Activated CD4-positive, alpha-beta T cell treated with anti-CD3 and anti-CD28 coated beads, Interleukin-2, amount 10 ng/mL, durations not matched to agents 24 days and 14 days (primary cell): ENCODE measurements at regions not wholly inside any gene's neighbourhood (a gene's known extent, or its start where the extent isn't known, plus 50 kb on each side); places are given as distances from the start of the nearest gene placed in this dataset.
"Not testable (repeated sequence)": the region's sequence is repeated elsewhere in the genome, so short reads cannot be mapped to it uniquely, and the experiment has no call there.

Source experiments
- DNase-seq: peaks from one replicate; pipeline ENCODE4 v3.0.0; 2022
- H3K27ac Mint-ChIP-seq: one replicate; pipeline ENCODE4 v1.8.0; 2022; ENCODE audit warnings: mild to moderate bottlenecking, mixed read lengths
- H3K27me3 Mint-ChIP-seq: one replicate; pipeline ENCODE4 v1.8.0; 2022; ENCODE audit warnings: mixed read lengths
- H3K36me3 Mint-ChIP-seq: one replicate; pipeline ENCODE4 v1.8.0; 2022; ENCODE audit warnings: low read depth, mild to moderate bottlenecking, mixed read lengths
- H3K4me1 Mint-ChIP-seq: one replicate; pipeline ENCODE4 v1.8.0; 2021; ENCODE audit warnings: mixed read lengths
- H3K4me3 Mint-ChIP-seq: one replicate; pipeline ENCODE4 v1.8.0; 2022; ENCODE audit warnings: mild to moderate bottlenecking, moderate library complexity, mixed read lengths
- H3K9me3 Mint-ChIP-seq: one replicate; pipeline ENCODE4 v1.8.0; 2021; ENCODE audit warnings: mixed read lengths
- intact Hi-C: fragments of 100-400 bp; cut with micrococcal nuclease; formaldehyde crosslinking; loops from one replicate; pipeline ENCODE4 v1.15.1; 2023

DNA sequence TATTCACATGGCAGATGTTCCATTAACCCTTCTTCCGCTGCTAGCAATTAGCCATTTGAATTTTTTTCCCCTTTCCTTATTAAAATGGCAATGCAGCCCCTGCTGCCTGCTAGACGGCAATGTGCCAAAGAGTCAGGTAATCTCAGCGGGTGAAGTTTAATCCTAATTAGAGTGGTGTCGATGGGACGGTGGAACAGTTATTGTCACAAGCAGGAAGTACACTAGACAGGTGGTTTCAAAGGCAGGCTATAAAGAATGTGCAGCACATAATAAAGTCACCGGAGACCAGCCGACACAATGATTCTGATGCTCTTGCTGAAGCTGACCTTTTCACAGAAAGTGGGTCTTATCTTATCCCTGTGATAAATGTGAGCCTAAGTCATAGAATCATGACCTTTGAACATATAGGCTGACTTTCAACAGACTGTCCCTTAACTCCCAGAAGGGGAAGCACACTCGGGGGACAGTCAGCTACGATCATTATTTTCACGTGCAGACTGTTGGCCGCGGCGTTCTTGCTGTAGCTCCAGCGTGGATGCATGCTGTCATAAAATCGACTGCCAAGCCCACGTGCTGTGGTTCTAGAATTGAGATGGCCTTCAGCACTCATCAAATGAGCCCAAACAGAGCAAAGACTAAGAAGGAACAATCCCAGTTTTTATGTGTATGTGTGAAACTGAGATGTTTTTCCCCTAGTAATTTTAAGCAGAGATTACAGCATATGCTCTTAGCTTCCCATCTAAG lies 926.2 kb upstream of the SOX11 start:
- no peak overlapping the region for H3K27ac Mint-ChIP-seq
- no peak overlapping the region for H3K4me3 Mint-ChIP-seq
- H3K36me3 Mint-ChIP-seq: no peaks in the 10 kb centered on the region
- no peaks in the 10 kb centered on the region for H3K4me1 Mint-ChIP-seq
- peaks cover 3% of the 10 kb centered on the region for H3K9me3 Mint-ChIP-seq
- H3K27me3 Mint-ChIP-seq: no peaks in the 10 kb centered on the region
- DNase-seq: no peak
- intact Hi-C loops: no loop called here

DNA sequence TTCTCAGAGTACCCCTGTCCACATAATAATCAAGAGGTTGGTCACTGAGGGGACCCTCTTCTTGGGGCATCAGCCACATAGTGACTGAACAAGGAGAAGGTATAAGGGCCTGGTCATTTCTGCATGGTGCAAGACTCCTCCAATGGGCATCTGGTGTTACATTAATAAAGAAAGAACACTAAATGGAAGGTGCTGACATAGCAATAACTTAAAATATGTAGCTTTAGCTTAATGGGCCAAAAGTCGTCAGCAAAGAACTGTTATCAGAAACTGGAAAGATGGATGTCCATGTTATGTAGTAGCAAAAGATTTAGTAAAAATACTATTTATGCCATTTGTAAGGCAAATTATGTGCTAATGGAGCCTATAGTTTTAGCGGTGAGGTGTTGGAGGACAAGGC lies 916.5 kb upstream of the SOX11 start:
- H3K27ac Mint-ChIP-seq: no peak overlapping the region
- peaks cover 6% of the 10 kb centered on the region for H3K9me3 Mint-ChIP-seq
- DNase-seq: no peak
- no peak overlapping the region for H3K4me3 Mint-ChIP-seq
- intact Hi-C loops: no loop called here
- H3K36me3 Mint-ChIP-seq: peaks cover 2% of the 10 kb centered on the region
- no peaks in the 10 kb centered on the region for H3K4me1 Mint-ChIP-seq
- H3K27me3 Mint-ChIP-seq: no peaks in the 10 kb centered on the region

DNA sequence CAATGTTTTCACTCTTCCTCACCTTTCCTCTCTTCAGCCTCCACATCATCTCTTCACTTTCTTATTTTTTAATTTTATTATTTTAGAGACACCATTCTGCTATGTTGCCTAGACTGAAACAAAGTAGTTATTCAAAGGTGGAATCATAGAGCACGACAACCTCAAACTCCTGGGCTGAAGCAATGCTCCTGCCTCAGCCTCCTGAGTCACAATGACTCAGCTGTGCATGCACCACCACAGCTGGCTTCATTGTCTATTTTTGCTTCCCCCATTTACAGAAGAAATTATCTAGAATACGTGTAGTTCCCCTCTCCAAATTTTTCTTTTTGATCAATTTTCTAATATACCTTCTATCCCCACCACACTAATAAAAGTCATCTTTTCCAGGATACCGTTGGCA lies 911.5 kb upstream of the SOX11 start:
- Mint-ChIP-seq H3K36me3 (peaks cover 2% of the 10 kb centered on the region), H3K27ac (no peak overlapping the region), H3K27me3 (no peaks in the 10 kb centered on the region), H3K4me1 (no peaks in the 10 kb centered on the region), H3K9me3 (peaks cover 22% of the 10 kb centered on the region), H3K4me3 (no peak overlapping the region)
- intact Hi-C loops: no loop called here
- DNase-seq: no peak

DNA sequence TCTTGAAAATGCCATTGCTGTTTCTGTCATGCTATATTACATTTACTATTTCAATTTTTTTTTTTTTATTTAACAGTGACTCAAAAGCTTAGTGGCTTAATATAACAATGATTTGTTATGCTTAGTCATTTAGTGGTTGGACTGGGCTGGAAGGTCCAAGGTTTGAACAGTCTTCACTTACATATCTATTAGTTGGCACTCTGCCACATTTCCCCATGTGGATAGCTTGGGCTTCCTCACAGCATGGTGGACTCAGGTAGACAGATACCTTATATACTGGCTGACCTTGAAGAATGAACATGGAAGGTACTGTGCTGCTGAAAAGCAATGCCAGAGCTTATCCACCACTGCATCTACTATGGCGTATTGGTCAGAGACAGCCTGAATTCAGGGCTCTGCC lies 909.5 kb upstream of the SOX11 start:
- Mint-ChIP-seq H3K9me3 (peaks cover 32% of the 10 kb centered on the region), H3K4me3 (no peak overlapping the region), H3K27me3 (no peaks in the 10 kb centered on the region), H3K36me3 (peaks cover 2% of the 10 kb centered on the region), H3K4me1 (no peaks in the 10 kb centered on the region), H3K27ac (no peak overlapping the region)
- intact Hi-C loops: no loop called here
- DNase-seq: no peak

DNA sequence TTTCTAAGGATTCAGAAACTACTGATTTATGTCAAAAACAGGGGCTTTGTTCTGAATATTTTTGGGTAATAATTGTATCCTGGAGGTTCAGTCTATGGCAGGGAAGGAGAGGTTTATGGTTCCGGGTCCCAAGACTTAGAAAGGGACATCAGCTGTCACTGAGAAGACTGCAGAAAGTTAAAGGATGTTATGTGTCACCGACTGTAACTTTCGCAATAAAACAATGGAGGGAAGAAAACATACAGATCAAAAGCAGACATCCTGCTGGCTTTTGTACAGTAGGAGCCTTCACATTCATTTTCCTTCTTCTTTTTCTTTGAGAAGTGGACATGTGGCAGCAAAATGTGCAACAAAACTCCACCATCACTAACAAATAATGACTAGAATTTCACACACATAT lies 900.7 kb upstream of the SOX11 start:
- DNase-seq: no peak
- Mint-ChIP-seq H3K4me1 (no peaks in the 10 kb centered on the region), H3K27me3 (no peaks in the 10 kb centered on the region), H3K4me3 (no peak overlapping the region), H3K27ac (no peak overlapping the region), H3K9me3 (peaks cover 30% of the 10 kb centered on the region), H3K36me3 (no peaks in the 10 kb centered on the region)
- intact Hi-C loops: no loop called here

DNA sequence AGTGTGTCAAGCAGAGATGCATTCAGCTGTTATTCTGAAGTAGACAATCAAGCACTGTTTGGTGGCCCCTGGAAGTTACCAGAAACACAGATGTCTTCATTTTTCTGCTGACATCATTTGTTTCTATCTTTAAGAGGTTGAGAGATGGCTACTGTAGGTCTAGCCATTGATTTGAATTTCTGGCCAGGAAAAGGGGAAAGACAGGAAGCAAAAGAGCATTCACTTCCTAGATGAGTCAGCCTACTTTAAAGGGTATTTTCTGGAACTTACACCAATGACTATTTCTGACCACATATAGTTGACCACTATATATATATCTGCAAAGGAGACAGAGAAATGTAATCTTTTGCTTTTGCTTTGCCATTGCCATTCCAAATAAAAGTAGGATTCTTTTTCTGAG lies 900.1 kb upstream of the SOX11 start:
- no peaks in the 10 kb centered on the region for H3K4me1 Mint-ChIP-seq
- H3K36me3 Mint-ChIP-seq: no peaks in the 10 kb centered on the region
- DNase-seq: no peak
- no peak overlapping the region for H3K27ac Mint-ChIP-seq
- intact Hi-C loops: no loop called here
- no peaks in the 10 kb centered on the region for H3K27me3 Mint-ChIP-seq
- peaks cover 30% of the 10 kb centered on the region for H3K9me3 Mint-ChIP-seq
- no peak overlapping the region for H3K4me3 Mint-ChIP-seq

DNA sequence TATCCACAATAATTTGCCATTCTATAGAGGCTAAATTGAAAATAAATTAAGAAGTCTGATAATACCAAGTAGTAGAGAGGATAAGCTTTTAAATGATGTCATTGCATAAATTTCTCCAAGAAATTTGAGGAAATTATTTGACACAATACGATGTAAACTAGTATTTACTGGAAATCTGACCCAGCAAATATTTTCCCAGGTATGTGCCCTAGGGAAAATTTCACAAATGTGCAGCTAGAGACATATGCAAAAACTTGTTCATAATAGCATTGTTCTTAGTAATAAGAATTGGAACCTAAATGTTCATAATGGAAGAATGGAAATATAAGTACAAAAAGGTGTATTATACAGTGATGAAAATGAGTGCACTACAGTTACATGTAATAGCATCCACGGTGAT lies 888.8 kb upstream of the SOX11 start:
- DNase-seq: no peak
- intact Hi-C loops: no loop called here
- H3K36me3 Mint-ChIP-seq: no peaks in the 10 kb centered on the region
- H3K27me3 Mint-ChIP-seq: no peaks in the 10 kb centered on the region
- H3K9me3 Mint-ChIP-seq: peaks cover 3% of the 10 kb centered on the region
- H3K4me1 Mint-ChIP-seq: no peaks in the 10 kb centered on the region
- no peak overlapping the region for H3K4me3 Mint-ChIP-seq
- no peak overlapping the region for H3K27ac Mint-ChIP-seq

DNA sequence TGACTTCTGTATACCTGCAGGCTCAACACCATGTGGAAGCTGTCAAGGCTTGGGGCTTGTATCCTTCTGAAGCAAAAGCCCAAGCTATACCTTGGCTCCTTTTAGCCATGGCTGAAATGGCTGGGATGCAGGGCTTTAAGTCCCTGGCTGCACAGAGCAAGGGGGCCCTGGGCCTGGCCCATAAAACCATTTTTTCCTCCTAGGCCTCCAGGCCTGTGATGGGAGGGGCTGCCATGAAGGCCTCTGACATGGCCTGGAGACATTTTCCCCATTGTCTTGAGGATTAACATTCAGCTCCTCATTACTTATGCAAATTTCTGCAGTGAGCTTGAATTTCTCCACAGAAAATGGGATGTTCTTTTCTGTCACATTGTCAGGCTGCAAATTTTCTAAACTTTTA lies 878.0 kb upstream of the SOX11 start:
- H3K36me3 Mint-ChIP-seq, DNase-seq, H3K27ac Mint-ChIP-seq, H3K27me3 Mint-ChIP-seq, H3K4me1 Mint-ChIP-seq, H3K4me3 Mint-ChIP-seq, intact Hi-C loops: not testable (repeated sequence)
- H3K9me3 Mint-ChIP-seq: peaks cover 23% of the 10 kb centered on the region

DNA sequence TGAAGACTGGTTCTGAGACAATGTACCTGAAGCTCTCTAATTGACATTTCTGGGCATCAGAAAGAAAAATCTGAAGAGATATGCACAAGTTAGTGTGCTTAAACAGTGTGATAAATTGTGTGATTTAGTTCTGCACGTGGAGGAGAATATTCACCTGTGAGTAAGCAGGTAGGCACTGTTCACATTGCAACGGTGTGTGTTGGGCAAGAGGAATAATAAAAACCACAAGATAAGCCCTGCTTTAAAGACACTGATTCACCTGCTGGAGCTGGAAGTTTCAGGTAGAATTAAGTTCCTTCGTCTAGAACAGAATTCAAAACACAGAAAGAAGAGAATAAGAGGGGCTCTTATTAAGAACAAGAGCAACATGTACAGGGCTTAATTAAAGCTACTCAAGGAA lies 864.3 kb upstream of the SOX11 start:
- Mint-ChIP-seq H3K4me3 (no peak overlapping the region), H3K36me3 (no peaks in the 10 kb centered on the region)
- intact Hi-C loops: no loop called here

DNA sequence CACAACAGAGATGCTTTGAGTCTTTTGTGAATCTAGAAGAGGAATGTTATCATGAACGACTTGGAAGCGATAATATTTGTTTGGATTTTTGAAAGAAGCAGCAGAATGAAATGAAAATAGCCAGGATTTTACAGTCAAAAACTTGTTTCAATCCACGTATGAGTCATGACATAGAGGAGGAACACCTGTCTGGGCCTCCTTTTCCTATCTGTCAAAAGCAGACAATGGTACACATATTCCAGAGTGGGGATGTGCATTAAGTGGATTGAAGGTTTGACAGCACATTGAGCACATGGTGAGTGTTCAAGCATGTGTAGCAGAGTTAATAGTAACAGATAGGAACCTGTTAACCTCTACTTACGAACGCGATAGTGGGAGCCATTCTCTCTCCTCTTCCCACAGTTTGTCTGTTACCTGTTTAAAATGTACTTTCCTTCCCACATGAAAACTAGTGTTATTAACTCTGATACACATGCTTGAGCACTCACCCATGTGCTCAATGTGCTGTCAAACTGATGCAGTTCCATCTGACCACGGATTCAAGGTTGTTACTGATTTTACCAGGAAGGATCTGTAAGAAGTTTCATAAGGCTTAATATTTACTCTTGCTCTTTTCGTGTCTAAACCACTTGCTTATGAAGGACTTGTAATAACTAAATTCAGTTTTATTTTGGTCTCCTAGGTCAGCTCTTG lies 863.4 kb upstream of the SOX11 start:
- Mint-ChIP-seq H3K4me3 (no peak overlapping the region), H3K27ac (no peak overlapping the region), H3K27me3 (no peaks in the 10 kb centered on the region), H3K4me1 (no peaks in the 10 kb centered on the region), H3K9me3 (peaks cover 3% of the 10 kb centered on the region), H3K36me3 (no peaks in the 10 kb centered on the region)
- DNase-seq: peak; percentile 22
- intact Hi-C loops: no loop called here

More for the DNA sequence above, 864.3 kb upstream of the SOX11 start:
- no peak overlapping the region for H3K27ac Mint-ChIP-seq
- no peaks in the 10 kb centered on the region for H3K27me3 Mint-ChIP-seq
- DNase-seq: peak; percentile 10
- H3K9me3 Mint-ChIP-seq: peaks cover 3% of the 10 kb centered on the region
- no peaks in the 10 kb centered on the region for H3K4me1 Mint-ChIP-seq

DNA sequence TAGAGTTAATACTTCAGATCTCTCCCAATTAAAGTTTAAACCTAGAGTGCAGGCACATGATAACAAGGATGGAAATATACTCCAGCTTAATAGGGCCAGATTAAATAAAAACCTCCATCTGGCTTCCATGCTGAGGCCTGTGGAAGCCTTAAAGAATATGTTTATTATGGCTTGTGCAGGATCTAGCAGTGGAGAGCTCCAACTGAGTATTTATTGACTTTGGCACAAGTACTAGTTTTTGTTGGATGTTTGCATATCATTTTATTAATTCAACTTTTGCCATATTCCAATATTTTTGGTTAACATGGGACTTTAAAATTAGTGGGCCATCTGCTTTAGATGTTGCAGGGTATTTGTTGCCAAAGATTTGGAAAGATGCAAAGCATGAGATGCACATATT lies 860.4 kb upstream of the SOX11 start:
- Mint-ChIP-seq H3K9me3 (peaks cover 3% of the 10 kb centered on the region), H3K4me3 (no peak overlapping the region), H3K36me3 (no peaks in the 10 kb centered on the region), H3K4me1 (no peaks in the 10 kb centered on the region), H3K27me3 (no peaks in the 10 kb centered on the region), H3K27ac (no peak overlapping the region)
- intact Hi-C loops: no loop called here
- no peak for DNase-seq

DNA sequence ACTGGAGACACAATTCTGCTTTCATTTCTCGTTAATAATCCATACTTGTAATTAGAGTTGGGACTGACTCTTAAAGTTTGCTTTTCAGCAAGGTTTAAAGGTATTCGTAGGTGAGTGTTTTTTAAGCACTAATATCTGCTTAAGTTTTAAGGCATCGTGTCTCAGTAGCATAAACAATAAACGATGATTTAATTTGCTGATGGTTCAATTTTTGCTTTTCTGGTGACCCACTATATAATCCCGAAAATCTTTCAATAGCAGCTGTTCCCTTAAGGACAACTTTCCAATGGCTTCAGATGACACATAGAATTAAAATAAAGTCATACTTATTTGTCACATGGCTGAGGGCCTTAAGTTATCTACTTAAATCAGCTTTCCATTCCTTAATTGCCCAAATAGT lies 859.5 kb upstream of the SOX11 start:
- H3K36me3 Mint-ChIP-seq: no peaks in the 10 kb centered on the region
- H3K27ac Mint-ChIP-seq: no peak overlapping the region
- no peak overlapping the region for H3K4me3 Mint-ChIP-seq
- intact Hi-C loops: no loop called here
- H3K27me3 Mint-ChIP-seq: no peaks in the 10 kb centered on the region
- DNase-seq: no peak
- no peaks in the 10 kb centered on the region for H3K4me1 Mint-ChIP-seq
- peaks cover 11% of the 10 kb centered on the region for H3K9me3 Mint-ChIP-seq

DNA sequence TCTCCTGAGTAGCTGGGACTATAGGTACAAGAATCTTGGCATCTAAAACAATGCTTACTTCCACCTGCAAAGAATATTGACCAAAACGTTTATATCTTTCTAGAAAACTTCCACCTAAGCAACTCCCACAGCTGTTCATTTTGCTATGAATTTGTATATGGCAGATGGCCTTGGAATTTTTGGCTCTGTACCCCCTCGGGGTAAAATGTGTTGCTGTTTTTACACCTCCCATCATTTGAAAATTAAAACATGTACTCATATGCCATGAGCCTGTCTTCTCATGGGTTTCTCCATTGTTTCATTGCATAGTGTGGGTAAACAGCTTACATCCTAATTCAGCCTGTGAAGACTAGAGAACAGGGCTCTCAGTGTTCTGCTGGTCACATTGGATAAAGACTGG lies 853.6 kb upstream of the SOX11 start:
- Mint-ChIP-seq H3K9me3 (peaks cover 8% of the 10 kb centered on the region), H3K4me3 (no peak overlapping the region), H3K36me3 (no peaks in the 10 kb centered on the region), H3K27me3 (no peaks in the 10 kb centered on the region), H3K27ac (no peak overlapping the region), H3K4me1 (no peaks in the 10 kb centered on the region)
- intact Hi-C loops: no loop called here
- no peak for DNase-seq

DNA sequence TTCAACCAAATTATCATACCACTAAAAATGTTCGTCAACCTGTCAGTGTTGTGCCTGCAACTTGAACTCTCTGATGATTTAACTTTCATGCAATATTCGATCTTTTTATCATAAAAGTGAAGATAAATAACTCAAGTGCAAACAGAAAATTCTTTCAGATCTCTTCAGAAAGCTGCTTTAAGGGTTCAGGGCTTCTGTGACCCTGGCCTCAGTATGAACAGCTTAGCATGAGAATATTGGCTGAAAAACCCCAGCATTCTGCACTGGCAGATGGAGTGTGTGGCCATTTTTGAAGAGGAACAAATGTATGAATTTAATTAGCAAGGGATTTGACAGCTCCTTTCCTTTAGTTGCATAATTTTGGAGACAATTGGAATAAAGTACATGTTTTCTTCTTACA lies 851.4 kb upstream of the SOX11 start:
- Mint-ChIP-seq H3K4me3 (no peak overlapping the region), H3K27ac (no peak overlapping the region), H3K9me3 (peaks cover 12% of the 10 kb centered on the region), H3K4me1 (no peaks in the 10 kb centered on the region), H3K27me3 (no peaks in the 10 kb centered on the region), H3K36me3 (no peaks in the 10 kb centered on the region)
- no peak for DNase-seq
- intact Hi-C loops: no loop called here

DNA sequence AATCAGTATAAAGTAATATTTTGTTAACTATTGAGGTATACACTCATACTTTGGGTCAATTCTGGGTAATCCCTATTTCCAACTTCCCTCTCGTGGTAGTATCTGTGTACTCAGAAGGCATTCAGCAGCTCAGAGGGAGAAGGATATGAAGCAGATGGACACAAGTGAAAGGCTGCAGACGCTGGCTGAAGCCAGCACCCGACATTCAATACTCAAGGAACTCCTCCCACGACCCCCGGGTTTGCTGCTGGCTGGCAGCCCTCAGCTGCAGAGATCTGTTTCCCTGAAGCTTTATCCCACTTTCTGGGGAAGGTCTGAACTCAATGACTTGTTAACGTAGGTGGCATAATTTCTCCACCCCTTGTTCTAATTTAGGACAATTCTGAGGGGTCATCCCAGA lies 847.3 kb upstream of the SOX11 start:
- no peak overlapping the region for H3K4me3 Mint-ChIP-seq

More for the DNA sequence above, 847.3 kb upstream of the SOX11 start:
- intact Hi-C loops: no loop called here
- DNase-seq: no peak
- Mint-ChIP-seq H3K27me3 (no peaks in the 10 kb centered on the region), H3K27ac (no peak overlapping the region), H3K4me1 (no peaks in the 10 kb centered on the region), H3K9me3 (peaks cover 5% of the 10 kb centered on the region), H3K36me3 (no peaks in the 10 kb centered on the region)
